GM13976 (cell line): ENCODE measurements at regions not wholly inside any gene's neighbourhood (a gene's known extent, or its start where the extent isn't known, plus 50 kb on each side); places are given as distances from the start of the nearest gene placed in this dataset.
"Not testable (repeated sequence)": the region's sequence is repeated elsewhere in the genome, so short reads cannot be mapped to it uniquely, and the experiment has no call there.

Source experiments
- DNase-seq: peaks from one replicate; pipeline ENCODE4 v3.0.0; 2012; ENCODE audit warnings: low spot score
- in situ Hi-C: fragments of 300-500 bp; cut with MboI; formaldehyde crosslinking; loops from one replicate; pipeline ENCODE4 v1.12.0; 2022; ENCODE audit warnings: low sequenced_read_pairs, mixed read lengths, inconsistent platforms; ENCODE audit not compliant: unreplicated experiment
- TF ChIP-seq, protein P1 (sequence below): IDR thresholded peaks from 2 replicates; pipeline ENCODE4 v1.5.1; 2012; ENCODE audit warnings: borderline replicate concordance, mild to moderate bottlenecking; ENCODE audit not compliant: insufficient read depth; ENCODE audit errors: extremely low read depth, missing control alignments, control extremely low read depth

DNA sequence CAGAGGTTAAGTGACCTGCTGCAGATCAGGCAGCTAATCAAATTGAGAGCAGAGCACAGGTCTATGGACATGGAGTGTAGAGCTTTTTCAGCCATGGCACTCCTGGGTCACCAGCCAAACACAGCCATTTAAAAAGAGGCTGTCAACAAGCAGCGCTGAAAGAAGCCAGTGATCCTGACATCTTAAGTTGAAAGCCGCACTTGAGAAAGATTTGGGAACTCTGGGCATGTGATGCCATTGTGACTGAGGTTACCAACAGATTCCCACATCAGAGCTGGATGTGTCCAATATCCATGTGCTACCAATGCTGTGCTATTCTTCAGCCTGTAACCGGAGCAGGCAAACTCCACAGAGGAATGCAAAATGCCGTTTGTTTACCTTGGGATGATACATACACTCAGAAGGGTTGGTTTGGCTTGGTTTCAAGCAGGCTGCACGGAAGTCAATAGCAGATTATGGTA is 56.2 kb upstream of the ABLIM1 start:
- in situ Hi-C loops, result no loop called here
- TF ChIP-seq, protein P1, sequence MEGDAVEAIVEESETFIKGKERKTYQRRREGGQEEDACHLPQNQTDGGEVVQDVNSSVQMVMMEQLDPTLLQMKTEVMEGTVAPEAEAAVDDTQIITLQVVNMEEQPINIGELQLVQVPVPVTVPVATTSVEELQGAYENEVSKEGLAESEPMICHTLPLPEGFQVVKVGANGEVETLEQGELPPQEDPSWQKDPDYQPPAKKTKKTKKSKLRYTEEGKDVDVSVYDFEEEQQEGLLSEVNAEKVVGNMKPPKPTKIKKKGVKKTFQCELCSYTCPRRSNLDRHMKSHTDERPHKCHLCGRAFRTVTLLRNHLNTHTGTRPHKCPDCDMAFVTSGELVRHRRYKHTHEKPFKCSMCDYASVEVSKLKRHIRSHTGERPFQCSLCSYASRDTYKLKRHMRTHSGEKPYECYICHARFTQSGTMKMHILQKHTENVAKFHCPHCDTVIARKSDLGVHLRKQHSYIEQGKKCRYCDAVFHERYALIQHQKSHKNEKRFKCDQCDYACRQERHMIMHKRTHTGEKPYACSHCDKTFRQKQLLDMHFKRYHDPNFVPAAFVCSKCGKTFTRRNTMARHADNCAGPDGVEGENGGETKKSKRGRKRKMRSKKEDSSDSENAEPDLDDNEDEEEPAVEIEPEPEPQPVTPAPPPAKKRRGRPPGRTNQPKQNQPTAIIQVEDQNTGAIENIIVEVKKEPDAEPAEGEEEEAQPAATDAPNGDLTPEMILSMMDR, result no peak
- DNase-seq, result no peak

DNA sequence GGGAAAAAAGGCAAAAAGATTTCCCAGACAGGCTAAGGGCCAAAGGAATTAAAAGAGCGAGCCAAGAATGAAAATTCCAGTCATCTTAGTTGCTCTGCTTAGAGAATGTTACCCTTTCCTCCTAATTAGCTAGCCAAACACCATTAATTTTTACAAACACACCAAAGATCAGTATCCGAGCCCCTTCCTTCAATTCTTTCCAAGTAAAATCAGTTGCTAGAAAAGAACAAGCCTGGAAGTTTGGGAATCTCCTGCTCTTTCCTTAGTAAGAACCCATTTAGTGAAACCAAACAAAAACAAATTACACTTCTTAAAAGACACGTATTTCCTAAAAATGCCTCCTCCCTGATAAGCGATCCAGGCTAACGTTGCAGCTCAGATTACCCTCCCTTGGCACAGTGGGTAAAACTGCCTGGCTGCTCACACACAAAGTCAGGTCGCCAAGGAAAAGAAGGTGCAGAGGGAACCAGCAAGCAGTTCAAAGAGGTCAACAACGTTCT is 57.1 kb upstream of the ABLIM1 start:
- in situ Hi-C loops, result no loop called here
- DNase-seq, result no peak
- TF ChIP-seq, protein P1, result no peak

DNA sequence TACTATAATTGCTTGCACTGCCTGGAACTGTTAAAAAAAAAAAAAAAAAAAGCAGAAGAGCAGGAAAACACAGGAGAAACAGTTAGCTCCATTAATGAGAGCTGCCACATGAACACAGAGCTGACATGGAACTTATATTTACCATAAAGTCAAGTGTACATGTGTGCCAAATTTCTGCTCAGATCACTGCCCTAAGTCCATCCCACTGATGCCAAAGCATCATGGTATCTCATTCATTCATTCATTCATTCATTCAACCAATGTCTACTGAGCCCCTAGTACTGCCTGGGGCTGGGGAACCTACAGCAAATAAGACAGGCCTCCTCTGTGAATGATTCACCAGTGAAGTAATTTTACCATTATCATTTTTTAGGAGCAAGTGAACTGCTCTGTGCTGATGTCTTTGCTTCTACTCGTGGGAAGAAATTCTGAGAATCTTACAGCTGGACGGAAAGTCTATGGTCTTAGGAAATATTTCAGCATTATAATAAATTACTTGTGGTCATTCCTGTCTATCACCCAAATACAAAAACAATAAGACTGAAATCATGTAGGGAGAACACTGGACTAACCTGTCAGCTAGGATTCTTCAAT is 58.8 kb upstream of the ABLIM1 start:
- in situ Hi-C loops, result no loop called here
- no peak for DNase-seq
- TF ChIP-seq, protein P1, result no peak

DNA sequence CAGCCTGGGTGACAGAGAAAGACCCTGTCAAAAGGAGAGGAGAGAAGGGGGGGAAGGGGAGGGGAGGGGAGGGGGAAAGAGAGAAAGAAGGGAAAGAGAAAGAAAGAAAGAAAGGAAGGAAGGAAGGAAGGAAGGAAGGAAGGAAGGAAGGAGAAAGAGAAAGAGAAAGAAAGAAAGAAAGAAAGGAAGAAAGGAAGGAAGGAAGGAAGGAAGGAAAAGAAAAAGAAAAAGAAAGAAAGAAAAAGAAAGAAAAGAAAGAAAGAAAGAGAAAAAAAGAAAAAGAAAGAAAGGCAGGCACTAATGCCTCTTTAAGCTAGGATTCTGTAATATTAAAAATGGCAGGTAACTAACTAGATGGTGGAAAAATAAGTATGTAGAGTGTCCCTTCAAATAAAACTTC is 59.8 kb upstream of the ABLIM1 start:
- in situ Hi-C loops, result not testable (repeated sequence)

DNA sequence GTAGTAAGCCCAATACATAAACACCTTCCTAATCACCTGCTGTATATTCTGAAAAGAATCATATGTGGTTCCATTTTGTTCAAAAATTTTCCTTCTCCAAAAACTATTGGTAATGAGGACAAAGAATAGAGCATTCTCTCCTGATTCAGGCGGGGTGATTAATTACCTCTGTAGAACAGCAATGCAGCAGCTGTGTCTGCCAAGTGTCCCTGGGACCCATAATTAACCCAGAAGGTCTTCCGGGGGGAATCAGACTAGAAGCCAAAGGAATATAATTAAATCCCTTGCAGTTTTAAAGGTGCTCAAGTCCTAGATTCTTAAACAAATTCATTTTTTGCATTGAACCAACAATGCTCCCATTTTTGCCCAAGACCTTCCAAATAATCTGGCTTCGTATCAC is 60.3 kb upstream of the ABLIM1 start:
- in situ Hi-C loops, result no loop called here
- DNase-seq, result no peak

More for the DNA sequence above, 59.8 kb upstream of the ABLIM1 start:
- not testable (repeated sequence) for DNase-seq

DNA sequence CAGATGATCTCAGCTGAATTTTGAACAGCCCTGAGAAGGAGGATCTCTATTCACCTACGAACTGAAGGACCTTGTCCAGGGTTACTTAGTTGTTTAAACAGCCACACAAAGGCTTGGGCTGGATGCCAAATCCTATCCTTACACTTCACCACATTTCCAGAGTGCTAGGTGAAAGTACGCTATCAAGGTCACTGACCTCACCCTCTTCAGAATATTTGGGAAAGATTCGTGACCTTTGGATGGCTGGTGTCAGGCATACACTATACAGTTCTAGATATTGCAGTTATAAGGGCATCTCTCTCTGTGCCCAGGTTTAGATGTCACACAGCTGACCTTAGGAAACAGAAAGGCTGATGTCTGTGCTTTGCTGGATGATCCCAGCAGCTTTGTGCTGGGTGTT is 61.2 kb upstream of the ABLIM1 start:
- in situ Hi-C loops, result no loop called here
- TF ChIP-seq, protein P1, result no peak
- no peak for DNase-seq

More for the DNA sequence above, 60.3 kb upstream of the ABLIM1 start:
- TF ChIP-seq, protein P1, result no peak

DNA sequence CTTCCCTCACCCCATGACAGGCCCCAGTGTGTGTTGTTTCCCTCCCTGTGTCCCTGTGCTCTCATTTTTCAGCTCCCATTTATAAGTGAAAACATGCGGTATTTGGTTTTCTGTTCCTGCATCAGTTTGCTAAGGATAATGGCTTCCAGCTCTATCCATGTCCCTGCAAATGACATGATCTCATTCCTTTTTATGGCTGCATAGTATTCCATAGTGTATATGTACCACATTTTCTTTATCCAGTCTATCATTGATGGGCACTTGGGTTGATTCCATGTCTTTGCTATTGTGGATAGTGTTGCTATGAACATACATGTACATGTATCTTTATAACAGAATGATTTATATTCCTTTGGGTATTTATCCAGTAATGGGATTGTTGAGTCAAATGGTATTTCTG is 61.9 kb upstream of the ABLIM1 start:
- in situ Hi-C loops, DNase-seq: not testable (repeated sequence)
